Osteoblast (primary cell): ENCODE measurements at regions not wholly inside any gene's neighbourhood (a gene's known extent, or its start where the extent isn't known, plus 50 kb on each side); places are given as distances from the start of the nearest gene placed in this dataset.

Source experiments
- DNase-seq: peaks from one replicate; pipeline ENCODE4 v3.0.0; 2011; ENCODE audit warnings: low spot score, mixed read lengths; ENCODE audit not compliant: insufficient read length; ENCODE audit errors: missing footprints
- H2AFZ ChIP-seq: 2 replicates; pipeline ENCODE4 v1.6.0; 2011; ENCODE audit warnings: mild to moderate bottlenecking, low read length
- H3K27ac ChIP-seq: 2 replicates; pipeline ENCODE4 v1.5.1; 2011; ENCODE audit warnings: mild to moderate bottlenecking, low read depth, low read length, moderate library complexity
- H3K27me3 ChIP-seq: 2 replicates; pipeline ENCODE4 v1.6.0; 2012; ENCODE audit warnings: mild to moderate bottlenecking, control low read depth, inconsistent platforms, low read length, moderate library complexity; ENCODE audit not compliant: insufficient read depth
- H3K36me3 ChIP-seq: 2 replicates; pipeline ENCODE4 v1.5.1; 2011; ENCODE audit warnings: mild to moderate bottlenecking, low read length, control low read depth, moderate library complexity; ENCODE audit not compliant: insufficient read depth
- H3K4me1 ChIP-seq: 2 replicates; pipeline ENCODE4 v1.5.1; 2011; ENCODE audit warnings: mild to moderate bottlenecking, low read length, control low read depth, moderate library complexity; ENCODE audit not compliant: insufficient read depth
- H3K4me2 ChIP-seq: 2 replicates; pipeline ENCODE4 v1.6.0; 2011; ENCODE audit warnings: mild to moderate bottlenecking, low read length; ENCODE audit not compliant: insufficient read depth
- H3K4me3 ChIP-seq: fragments of 200-600 bp; sonication (generic); 3 replicates; pipeline ENCODE4 v1.5.1; 2012; ENCODE audit warnings: mild to moderate bottlenecking, low read length, inconsistent platforms; ENCODE audit not compliant: insufficient read depth
- H3K79me2 ChIP-seq: 2 replicates; pipeline ENCODE4 v1.6.0; 2012; ENCODE audit warnings: mild to moderate bottlenecking, low read length, control low read depth, inconsistent platforms; ENCODE audit not compliant: insufficient read depth
- H3K9me3 ChIP-seq: 2 replicates; pipeline ENCODE4 v1.5.1; 2011; ENCODE audit warnings: low read depth, low read length, control low read depth
- H4K20me1 ChIP-seq: 2 replicates; pipeline ENCODE4 v1.6.0; 2012; ENCODE audit warnings: mild to moderate bottlenecking, low read length, control low read depth; ENCODE audit not compliant: insufficient read depth
- TF ChIP-seq, protein P1 (sequence below): IDR thresholded peaks from 2 replicates; pipeline ENCODE4 v1.5.1; 2011; ENCODE audit warnings: mild to moderate bottlenecking, low read depth, low read length, moderate library complexity; ENCODE audit errors: extremely low read depth

DNA sequence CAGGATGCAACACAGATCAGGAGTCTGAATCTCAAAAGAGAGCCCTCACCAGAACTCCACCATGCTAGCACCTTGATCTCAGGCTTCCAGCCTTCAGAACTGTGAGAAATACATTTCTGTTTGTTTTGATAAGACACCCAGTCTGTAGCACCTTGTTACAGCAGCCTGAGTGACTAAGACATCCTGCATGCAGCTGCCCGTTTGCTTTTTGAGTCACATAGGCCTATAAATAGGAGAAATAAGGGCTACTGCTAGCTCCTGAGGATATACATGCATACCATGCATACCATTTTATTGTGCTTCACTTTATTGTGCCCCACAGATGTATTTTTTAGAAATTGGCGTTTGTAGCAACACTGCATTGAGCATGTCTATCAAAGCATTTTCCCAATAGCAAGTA, 337.8 kb downstream of the CDH2 start:
- Histone ChIP-seq H3K79me2 (no peaks in the 10 kb centered on the region), H3K27ac (peak overlapping the region; percentile 60), H3K27me3 (no peaks in the 10 kb centered on the region), H3K4me3 (no peak overlapping the region), H3K4me1 (peaks cover 32% of the 10 kb centered on the region), H3K4me2 (peak overlapping the region; percentile 6), H4K20me1 (no peaks in the 10 kb centered on the region), H2AFZ (no peak overlapping the region), H3K9me3 (no peaks in the 10 kb centered on the region), H3K36me3 (no peaks in the 10 kb centered on the region)
- TF ChIP-seq, protein P1, sequence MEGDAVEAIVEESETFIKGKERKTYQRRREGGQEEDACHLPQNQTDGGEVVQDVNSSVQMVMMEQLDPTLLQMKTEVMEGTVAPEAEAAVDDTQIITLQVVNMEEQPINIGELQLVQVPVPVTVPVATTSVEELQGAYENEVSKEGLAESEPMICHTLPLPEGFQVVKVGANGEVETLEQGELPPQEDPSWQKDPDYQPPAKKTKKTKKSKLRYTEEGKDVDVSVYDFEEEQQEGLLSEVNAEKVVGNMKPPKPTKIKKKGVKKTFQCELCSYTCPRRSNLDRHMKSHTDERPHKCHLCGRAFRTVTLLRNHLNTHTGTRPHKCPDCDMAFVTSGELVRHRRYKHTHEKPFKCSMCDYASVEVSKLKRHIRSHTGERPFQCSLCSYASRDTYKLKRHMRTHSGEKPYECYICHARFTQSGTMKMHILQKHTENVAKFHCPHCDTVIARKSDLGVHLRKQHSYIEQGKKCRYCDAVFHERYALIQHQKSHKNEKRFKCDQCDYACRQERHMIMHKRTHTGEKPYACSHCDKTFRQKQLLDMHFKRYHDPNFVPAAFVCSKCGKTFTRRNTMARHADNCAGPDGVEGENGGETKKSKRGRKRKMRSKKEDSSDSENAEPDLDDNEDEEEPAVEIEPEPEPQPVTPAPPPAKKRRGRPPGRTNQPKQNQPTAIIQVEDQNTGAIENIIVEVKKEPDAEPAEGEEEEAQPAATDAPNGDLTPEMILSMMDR, result no peak
- no peak for DNase-seq

DNA sequence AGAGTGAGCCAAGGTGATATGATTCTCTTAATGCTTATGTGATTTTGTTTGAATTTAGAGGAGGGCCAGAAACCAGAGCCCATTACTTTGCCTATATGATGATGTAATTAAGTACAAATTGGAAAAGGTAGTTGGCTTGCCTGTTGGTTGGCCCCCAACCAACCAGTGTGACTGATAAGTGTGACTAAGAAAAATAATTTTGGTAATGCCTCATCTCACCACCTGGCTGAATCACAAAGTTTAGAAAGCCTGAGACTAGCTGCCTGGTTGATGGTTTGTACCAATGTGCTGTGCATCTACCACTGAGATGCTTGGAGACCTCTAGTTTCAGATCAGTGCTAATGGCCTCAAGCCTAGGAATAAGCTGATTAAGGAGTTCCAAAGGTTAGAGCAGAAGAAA, 338.7 kb downstream of the CDH2 start:
- Histone ChIP-seq H3K4me1 (peaks cover 23% of the 10 kb centered on the region), H4K20me1 (no peaks in the 10 kb centered on the region), H3K4me3 (no peak overlapping the region), H3K27ac (peak overlapping the region; percentile 60), H3K79me2 (no peaks in the 10 kb centered on the region), H3K36me3 (no peaks in the 10 kb centered on the region), H2AFZ (no peak overlapping the region), H3K9me3 (no peaks in the 10 kb centered on the region), H3K4me2 (no peak overlapping the region), H3K27me3 (no peaks in the 10 kb centered on the region)
- DNase-seq, result no peak
- TF ChIP-seq, protein P1, result no peak

DNA sequence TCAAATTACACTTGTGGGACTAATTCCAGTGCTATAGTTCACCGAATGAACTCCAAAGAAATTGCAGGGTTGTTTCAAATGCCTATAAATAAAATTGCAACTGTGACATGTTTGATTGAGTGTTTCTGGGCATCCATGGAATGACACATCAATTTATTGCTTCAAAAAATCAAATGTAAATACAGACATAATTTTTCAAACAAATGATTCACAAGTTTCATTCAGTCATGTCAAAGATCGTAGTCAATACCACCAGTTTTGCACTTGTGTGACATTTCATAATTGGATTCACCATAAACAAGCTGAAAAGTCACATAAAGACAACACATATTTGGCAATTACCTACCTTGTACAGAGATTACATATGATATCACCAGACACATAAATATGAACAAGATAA, 350.8 kb downstream of the CDH2 start:
- TF ChIP-seq, protein P1, result no peak
- Histone ChIP-seq H3K36me3 (no peaks in the 10 kb centered on the region), H3K79me2 (no peaks in the 10 kb centered on the region), H3K4me3 (no peak overlapping the region), H3K4me2 (no peak overlapping the region), H3K27me3 (no peaks in the 10 kb centered on the region), H3K9me3 (no peaks in the 10 kb centered on the region), H2AFZ (no peak overlapping the region), H3K27ac (no peak overlapping the region), H4K20me1 (no peaks in the 10 kb centered on the region), H3K4me1 (no peaks in the 10 kb centered on the region)
- no peak for DNase-seq

DNA sequence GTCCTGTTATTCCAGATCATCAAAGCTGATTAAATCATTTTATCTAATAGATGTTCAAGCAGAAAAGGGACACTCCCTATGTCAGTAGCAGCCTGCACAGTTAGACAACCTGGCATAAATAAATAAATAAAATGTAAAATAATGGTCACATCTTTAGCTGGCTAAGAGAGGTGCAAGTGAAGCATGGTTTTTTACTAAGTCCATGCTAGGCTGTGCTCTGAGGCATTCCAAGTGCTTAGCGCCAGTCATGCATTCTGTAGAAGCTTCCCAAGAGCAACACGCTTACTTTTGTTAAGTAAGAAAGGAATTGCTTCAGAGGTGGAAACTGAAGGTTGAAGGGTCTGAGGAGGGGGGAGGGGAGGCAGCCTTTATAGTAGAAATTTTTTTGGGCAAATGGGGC, 351.2 kb downstream of the CDH2 start:
- TF ChIP-seq, protein P1, result no peak
- H2AFZ ChIP-seq, result no peak overlapping the region
- no peaks in the 10 kb centered on the region for H3K27me3 ChIP-seq
- no peaks in the 10 kb centered on the region for H3K4me1 ChIP-seq
- no peak overlapping the region for H3K4me3 ChIP-seq
- H3K9me3 ChIP-seq, result no peaks in the 10 kb centered on the region
- H4K20me1 ChIP-seq, result no peaks in the 10 kb centered on the region
- DNase-seq, result no peak
- H3K79me2 ChIP-seq, result no peaks in the 10 kb centered on the region
- no peaks in the 10 kb centered on the region for H3K36me3 ChIP-seq
- H3K27ac ChIP-seq, result no peak overlapping the region
- no peak overlapping the region for H3K4me2 ChIP-seq
